Progenitor cell of endocrine pancreas (in vitro differentiated cells): ENCODE measurements at regions not wholly inside any gene's neighbourhood (a gene's known extent, or its start where the extent isn't known, plus 50 kb on each side); places are given as distances from the start of the nearest gene placed in this dataset.

Experiments used
- DNase-seq: peaks from one replicate; pipeline ENCODE4 v3.0.0; 2021; ENCODE audit warnings: low spot score; ENCODE audit not compliant: unreplicated experiment
- H3K27ac Mint-ChIP-seq: 2 replicates; pipeline ENCODE4 v1.8.0; 2021; ENCODE audit warnings: mild to moderate bottlenecking, moderate library complexity, mixed read lengths
- H3K27me3 Mint-ChIP-seq: 2 replicates; pipeline ENCODE4 v1.8.0; 2021; ENCODE audit warnings: mixed read lengths
- H3K36me3 Mint-ChIP-seq: 2 replicates; pipeline ENCODE4 v1.8.0; 2022; ENCODE audit warnings: mixed read lengths; ENCODE audit not compliant: insufficient read depth
- H3K4me1 Mint-ChIP-seq: 2 replicates; pipeline ENCODE4 v1.8.0; 2021; ENCODE audit warnings: low read depth, mixed read lengths
- H3K4me3 Mint-ChIP-seq: 2 replicates; pipeline ENCODE4 v1.8.0; 2021; ENCODE audit warnings: low read depth, mild to moderate bottlenecking, moderate library complexity, mixed read lengths
- H3K9me3 Mint-ChIP-seq: 2 replicates; pipeline ENCODE4 v1.8.0; 2021; ENCODE audit warnings: low read depth, mixed read lengths
- TF ChIP-seq, protein P1 (sequence below): fragments of 200-600 bp; sonication (generic); IDR thresholded peaks from one replicate; pipeline ENCODE4 v1.5.0; 2021; ENCODE audit warnings: antibody characterized with exemption, mild to moderate bottlenecking; ENCODE audit not compliant: unreplicated experiment

GRCh38 chr1:63129855-63130254, 192.5 kb upstream of the FOXD3 start:
- TF ChIP-seq, protein P1, sequence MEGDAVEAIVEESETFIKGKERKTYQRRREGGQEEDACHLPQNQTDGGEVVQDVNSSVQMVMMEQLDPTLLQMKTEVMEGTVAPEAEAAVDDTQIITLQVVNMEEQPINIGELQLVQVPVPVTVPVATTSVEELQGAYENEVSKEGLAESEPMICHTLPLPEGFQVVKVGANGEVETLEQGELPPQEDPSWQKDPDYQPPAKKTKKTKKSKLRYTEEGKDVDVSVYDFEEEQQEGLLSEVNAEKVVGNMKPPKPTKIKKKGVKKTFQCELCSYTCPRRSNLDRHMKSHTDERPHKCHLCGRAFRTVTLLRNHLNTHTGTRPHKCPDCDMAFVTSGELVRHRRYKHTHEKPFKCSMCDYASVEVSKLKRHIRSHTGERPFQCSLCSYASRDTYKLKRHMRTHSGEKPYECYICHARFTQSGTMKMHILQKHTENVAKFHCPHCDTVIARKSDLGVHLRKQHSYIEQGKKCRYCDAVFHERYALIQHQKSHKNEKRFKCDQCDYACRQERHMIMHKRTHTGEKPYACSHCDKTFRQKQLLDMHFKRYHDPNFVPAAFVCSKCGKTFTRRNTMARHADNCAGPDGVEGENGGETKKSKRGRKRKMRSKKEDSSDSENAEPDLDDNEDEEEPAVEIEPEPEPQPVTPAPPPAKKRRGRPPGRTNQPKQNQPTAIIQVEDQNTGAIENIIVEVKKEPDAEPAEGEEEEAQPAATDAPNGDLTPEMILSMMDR: no peak
- no peak for DNase-seq
- Mint-ChIP-seq H3K4me3 (no peak overlapping the region), H3K4me1 (peaks cover 23% of the 10 kb centered on the region), H3K27ac (no peak overlapping the region), H3K36me3 (no peaks in the 10 kb centered on the region), H3K9me3 (no peaks in the 10 kb centered on the region), H3K27me3 (no peaks in the 10 kb centered on the region)

DNA sequence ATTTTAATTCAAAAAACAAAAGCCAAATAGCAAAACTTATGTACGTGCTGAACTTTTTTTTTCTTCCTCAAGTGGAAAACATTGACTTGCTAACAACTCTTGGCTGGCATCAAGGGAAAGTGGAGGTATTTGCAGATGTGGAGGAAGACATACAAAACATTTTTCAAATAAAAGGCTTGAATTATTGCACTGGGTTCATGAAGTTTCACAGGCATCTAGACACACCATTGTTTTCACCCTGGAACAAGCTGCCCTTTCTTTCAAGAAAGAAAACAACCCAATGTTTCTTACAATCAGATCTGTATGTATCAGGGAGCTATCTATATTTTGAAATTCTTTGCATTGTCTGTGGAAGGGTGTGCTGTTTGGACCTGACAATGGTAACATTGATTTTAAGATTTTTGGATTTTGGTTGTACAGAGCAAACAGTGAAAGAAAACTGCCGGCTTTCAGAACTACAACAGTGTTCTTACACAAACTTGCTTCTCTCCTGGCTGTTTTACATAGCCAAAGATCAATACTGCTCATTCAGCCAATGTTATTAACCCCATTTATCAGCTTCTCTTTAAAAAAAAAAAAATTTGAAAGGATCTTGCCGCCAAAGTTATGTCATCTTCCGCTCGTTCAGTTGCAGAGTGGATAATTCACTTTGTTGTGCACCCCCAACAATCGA, 187.7 kb upstream of the FOXD3 start:
- Mint-ChIP-seq H3K9me3 (peaks cover 4% of the 10 kb centered on the region), H3K27me3 (no peaks in the 10 kb centered on the region), H3K4me3 (peak overlapping the region; percentile 35), H3K27ac (peak overlapping the region; percentile 90), H3K36me3 (no peaks in the 10 kb centered on the region), H3K4me1 (peaks cover 37% of the 10 kb centered on the region)
- DNase-seq: no peak
- TF ChIP-seq, protein P1: no peak

DNA sequence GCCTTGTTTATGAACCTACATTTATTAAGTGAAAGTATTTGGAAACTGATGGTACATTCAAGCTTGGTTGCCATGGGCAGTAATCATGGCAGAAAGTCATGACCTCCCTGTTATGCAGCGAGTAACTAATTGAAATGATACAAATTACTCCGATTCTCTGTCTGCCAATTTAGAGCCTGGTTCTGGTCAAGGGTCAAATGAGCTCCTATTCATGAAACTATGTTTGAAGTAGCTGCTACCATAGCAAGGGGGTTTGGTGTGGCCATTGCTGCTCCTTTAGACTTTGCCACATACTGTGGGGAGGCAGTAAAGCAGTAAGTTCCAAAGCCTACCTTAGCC, 187.2 kb upstream of the FOXD3 start:
- Mint-ChIP-seq H3K27me3 (no peaks in the 10 kb centered on the region), H3K4me1 (peaks cover 37% of the 10 kb centered on the region), H3K9me3 (peaks cover 4% of the 10 kb centered on the region), H3K27ac (peak overlapping the region; percentile 80), H3K36me3 (no peaks in the 10 kb centered on the region), H3K4me3 (no peak overlapping the region)
- no peak for DNase-seq
- TF ChIP-seq, protein P1: no peak

- peak overlapping the region; percentile 80 for H3K27ac Mint-ChIP-seq
- H3K4me1 Mint-ChIP-seq: peaks cover 37% of the 10 kb centered on the region
- H3K36me3 Mint-ChIP-seq: no peaks in the 10 kb centered on the region
- H3K27me3 Mint-ChIP-seq: no peaks in the 10 kb centered on the region
- no peak for DNase-seq
- TF ChIP-seq, protein P1: no peak
- H3K9me3 Mint-ChIP-seq: peaks cover 4% of the 10 kb centered on the region
- H3K4me3 Mint-ChIP-seq: no peak overlapping the region
These were observed 186.6 kb upstream of the FOXD3 start for GRCh38 chr1:63135801-63136200.

DNA sequence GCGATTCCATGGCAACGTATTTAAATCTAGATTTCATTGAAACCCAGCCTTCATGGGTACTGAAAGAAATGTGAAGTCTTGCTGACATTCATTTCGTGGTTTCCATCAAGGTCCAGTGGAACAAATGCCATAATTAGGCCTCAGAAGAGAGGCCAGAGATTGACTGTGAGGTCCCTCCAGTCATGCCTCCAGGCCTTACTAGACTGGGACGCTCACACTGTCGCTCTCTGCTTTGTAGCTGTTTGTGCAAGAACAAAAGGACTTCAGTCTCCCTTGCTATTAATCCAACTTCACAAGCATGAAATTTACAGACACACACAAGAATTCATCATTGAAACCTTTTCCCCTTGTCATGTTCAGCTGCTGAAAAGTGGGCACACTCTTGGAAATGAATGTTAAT, 180.4 kb upstream of the FOXD3 start:
- H3K27ac Mint-ChIP-seq: no peak overlapping the region
- peaks cover 4% of the 10 kb centered on the region for H3K4me1 Mint-ChIP-seq
- no peaks in the 10 kb centered on the region for H3K36me3 Mint-ChIP-seq
- TF ChIP-seq, protein P1: no peak
- H3K4me3 Mint-ChIP-seq: no peak overlapping the region
- peaks cover 4% of the 10 kb centered on the region for H3K9me3 Mint-ChIP-seq
- no peak for DNase-seq
- no peaks in the 10 kb centered on the region for H3K27me3 Mint-ChIP-seq
